Loucy (cell line): ENCODE measurements at regions not wholly inside any gene's neighbourhood (a gene's known extent, or its start where the extent isn't known, plus 50 kb on each side); places are given as distances from the start of the nearest gene placed in this dataset.
"Not testable (repeated sequence)": the region's sequence is repeated elsewhere in the genome, so short reads cannot be mapped to it uniquely, and the experiment has no call there.

Source experiments
- EZH2phosphoT487 ChIP-seq: fragments of 200-600 bp; IDR thresholded peaks from 2 replicates; pipeline ENCODE4 v1.6.1; 2018; ENCODE audit warnings: antibody characterized with exemption, mild to moderate bottlenecking, moderate library complexity, borderline replicate concordance
- TF ChIP-seq, protein P1 (sequence below): fragments of 200-600 bp; sonication (generic); conservative IDR thresholded peaks from 2 replicates; pipeline ENCODE4 v1.5.1; 2014; ENCODE audit warnings: mild to moderate bottlenecking, antibody characterized with exemption, low read length

DNA sequence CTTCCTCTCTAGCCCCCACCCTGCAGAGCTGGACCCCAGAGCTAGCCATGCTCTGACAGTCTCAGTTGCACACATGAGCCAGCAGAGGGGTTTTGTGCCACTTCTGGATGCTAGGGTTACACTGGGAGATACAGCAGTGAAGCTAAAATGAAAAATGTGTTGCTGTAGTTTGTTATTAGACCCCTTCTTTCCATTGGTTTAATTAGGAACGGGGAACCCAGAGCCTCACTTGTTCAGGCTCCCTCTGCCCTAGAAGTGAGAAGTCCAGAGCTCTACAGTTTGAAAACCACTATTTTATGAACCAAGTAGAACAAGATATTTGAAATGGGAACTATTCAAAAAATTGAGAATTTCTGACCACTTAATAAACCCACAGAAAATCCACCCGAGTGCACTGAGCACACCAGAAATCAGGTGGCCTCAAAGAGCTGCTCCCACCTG lies 264.8 kb downstream of the OR4F29 start:
- TF ChIP-seq, protein P1, sequence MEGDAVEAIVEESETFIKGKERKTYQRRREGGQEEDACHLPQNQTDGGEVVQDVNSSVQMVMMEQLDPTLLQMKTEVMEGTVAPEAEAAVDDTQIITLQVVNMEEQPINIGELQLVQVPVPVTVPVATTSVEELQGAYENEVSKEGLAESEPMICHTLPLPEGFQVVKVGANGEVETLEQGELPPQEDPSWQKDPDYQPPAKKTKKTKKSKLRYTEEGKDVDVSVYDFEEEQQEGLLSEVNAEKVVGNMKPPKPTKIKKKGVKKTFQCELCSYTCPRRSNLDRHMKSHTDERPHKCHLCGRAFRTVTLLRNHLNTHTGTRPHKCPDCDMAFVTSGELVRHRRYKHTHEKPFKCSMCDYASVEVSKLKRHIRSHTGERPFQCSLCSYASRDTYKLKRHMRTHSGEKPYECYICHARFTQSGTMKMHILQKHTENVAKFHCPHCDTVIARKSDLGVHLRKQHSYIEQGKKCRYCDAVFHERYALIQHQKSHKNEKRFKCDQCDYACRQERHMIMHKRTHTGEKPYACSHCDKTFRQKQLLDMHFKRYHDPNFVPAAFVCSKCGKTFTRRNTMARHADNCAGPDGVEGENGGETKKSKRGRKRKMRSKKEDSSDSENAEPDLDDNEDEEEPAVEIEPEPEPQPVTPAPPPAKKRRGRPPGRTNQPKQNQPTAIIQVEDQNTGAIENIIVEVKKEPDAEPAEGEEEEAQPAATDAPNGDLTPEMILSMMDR: 0 out of 2 replicates have a peak, but pooled peaks have one; percentile 29
- TF ChIP-seq EZH2phosphoT487: not testable (repeated sequence)
